Fibroblast of skin of back (primary cell): ENCODE measurements at regions not wholly inside any gene's neighbourhood (a gene's known extent, or its start where the extent isn't known, plus 50 kb on each side); places are given as distances from the start of the nearest gene placed in this dataset.
"Not testable (repeated sequence)": the region's sequence is repeated elsewhere in the genome, so short reads cannot be mapped to it uniquely, and the experiment has no call there.

Experiments used
- DNase-seq: peaks from one replicate; pipeline ENCODE4 v3.0.0-alpha.2; 2013

GRCh38 chr14:41062826-41063225, 543.9 kb upstream of the LRFN5 start:
- DNase-seq = peak; percentile 27

- DNase-seq = no peak
Observed at GRCh38 chr14:41055589-41055988, 551.1 kb upstream of the LRFN5 start.

GRCh38 chr14:41051801-41052200, 554.9 kb upstream of the LRFN5 start:
- no peak for DNase-seq

- DNase-seq = no peak
Observed at GRCh38 chr14:41047763-41048162, 558.9 kb upstream of the LRFN5 start.

- DNase-seq = no peak
Observed at GRCh38 chr14:41037388-41037787, 569.3 kb upstream of the LRFN5 start.

DNA sequence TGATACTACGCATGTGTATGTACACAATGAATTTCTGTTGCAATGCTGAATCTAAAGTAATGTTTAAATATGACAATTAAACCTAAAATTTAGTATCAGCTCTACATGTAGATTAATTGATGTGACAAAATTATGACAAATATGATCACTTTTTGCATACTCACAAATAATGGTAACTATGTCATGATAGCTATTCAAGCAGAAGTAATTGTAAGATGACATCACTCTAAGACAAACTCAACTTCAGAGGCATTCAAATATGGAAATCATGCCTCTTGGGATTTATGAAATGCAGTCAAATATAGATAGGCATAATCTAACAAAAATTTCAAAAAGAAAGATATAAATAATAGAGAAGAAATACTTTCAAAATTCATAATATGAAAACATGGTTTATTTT, 571.7 kb upstream of the LRFN5 start:
- DNase-seq = no peak

- DNase-seq = no peak
Observed at GRCh38 chr14:41022932-41023331, 583.7 kb upstream of the LRFN5 start.

- DNase-seq = no peak
Observed at GRCh38 chr14:41016213-41016612, 590.5 kb upstream of the LRFN5 start.

DNA sequence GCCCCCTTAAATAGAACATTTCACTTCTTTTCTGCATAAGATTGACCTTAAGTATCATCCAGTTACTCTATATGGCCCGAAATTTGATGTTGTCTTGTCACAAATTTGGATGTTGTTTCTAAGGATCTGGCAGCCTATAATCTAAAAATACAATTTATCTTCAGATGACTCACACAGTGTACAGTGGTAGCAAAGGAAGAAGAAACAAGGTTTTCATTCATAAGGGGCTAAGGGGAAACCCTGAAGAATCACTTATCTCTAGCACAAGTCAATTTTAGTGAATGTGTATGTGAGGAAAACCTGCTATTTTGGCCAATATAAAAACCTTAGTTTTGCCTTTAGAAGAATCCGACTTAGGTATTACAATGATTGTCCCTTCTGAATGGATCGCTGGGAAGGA, 606.3 kb upstream of the LRFN5 start:
- no peak for DNase-seq

DNA sequence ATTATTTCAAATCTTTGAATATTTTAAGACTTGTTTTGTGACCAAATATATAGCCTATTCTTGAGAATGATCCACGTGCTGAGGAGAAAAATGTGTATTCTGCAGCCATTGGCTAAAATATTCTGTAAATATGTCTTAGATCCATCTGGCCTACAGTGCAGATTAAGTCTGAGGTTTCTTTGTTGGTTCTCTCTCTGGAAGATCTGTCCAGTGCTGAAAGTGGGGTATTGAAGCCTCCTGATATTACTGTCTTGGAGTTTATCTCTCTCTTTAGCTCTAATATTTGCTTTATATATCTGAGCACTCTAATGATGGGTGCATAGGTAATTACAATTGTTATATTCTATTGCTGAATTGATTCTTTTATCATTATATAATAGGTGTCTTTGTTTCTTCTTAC, 617.4 kb upstream of the LRFN5 start:
- DNase-seq = no peak

DNA sequence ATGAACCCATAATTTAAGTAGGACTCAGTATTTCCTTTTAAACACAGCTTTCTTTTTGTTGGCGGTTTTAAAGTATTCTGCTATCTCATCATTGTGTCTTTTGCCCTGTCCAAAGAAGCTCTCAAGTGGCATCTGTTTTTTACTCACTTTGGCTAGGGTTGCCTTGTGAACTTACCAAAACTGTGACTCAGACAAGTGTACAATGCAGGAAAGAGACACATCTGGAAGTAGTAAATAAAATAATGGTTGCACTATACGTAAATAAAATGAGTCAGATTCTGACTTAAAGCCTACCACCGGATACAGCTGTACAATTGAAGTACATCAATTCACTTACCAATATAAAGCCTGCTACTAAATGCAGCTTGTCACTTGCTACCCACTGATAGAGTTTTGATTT, 619.2 kb upstream of the LRFN5 start:
- no peak for DNase-seq

DNA sequence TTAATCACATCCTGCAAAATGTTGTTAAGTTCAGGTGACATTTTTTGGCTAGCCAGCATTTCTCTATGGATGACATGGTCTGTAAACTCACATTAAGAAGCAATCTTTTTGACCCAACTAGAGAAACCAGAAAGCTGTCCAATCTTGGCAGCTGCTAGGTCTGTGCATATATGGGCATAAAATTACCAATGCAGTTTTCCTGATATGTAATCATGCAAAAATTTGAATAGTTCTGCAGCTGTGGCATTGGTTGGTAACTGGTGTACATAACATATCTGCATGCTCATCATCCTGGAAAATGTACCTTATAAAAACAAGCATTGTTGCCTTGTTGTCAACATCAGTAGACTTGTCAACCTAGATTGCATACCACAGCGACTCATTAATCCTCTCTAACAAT, 620.0 kb upstream of the LRFN5 start:
- DNase-seq = no peak

GRCh38 chr14:40985584-40985983, 621.1 kb upstream of the LRFN5 start:
- DNase-seq = no peak

DNA sequence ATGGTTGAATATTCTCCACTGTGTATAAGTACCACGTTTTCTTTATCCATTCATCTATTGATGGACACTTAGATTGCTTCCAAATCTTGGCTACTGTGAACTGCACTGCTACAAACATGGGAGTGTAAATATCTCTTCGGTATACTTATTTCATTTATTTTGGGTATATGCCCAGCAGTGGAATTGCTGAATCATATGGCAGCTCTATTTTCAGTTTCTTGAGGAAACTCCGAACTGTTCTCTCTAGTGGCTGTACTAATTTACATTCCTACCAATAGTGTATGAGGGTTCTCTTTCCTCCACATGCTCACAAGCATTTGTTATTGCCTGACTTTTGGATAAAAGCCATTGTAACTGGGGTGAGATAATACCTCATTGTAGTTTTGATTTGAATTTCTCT, 623.1 kb upstream of the LRFN5 start:
- peak; percentile 18 for DNase-seq

DNA sequence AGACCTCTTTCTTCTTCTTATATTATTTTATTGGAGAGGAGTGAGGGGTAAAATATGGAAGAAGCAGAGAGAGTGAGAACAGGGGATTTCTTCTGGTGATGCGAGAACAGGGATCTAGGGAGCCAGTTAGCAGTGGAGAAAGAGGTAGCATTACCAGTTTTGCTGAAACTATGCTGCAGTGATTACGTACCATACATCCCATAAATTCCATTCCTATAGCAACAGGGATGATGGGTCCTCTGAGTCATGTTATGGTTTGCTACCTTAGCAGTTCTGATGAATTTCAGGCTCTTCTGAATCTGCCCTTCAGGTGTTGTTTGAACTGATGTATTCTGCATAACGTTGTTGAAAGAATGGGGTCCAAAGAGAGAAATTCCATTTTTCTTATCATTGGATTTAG, 625.4 kb upstream of the LRFN5 start:
- no peak for DNase-seq

GRCh38 chr14:40960257-40960656, 646.4 kb upstream of the LRFN5 start:
- DNase-seq = not testable (repeated sequence)

DNA sequence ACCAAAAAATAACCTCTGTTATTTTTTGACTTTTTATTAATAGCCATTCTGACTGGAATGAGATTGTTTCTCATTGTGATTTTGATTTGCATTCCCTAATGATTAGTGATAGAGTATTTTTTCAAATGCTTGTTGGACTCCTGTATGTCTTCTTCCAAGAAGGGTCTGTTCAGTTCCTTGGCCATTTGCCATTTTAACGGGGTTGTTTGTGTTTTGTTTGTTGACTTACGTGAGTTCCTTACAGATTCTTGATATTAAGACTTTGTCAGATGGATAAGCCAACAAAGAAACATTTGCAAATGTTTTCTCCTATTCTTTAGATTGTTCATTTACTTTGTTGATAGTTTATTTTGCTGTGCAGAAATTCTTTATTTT, 651.6 kb upstream of the LRFN5 start:
- DNase-seq = no peak

DNA sequence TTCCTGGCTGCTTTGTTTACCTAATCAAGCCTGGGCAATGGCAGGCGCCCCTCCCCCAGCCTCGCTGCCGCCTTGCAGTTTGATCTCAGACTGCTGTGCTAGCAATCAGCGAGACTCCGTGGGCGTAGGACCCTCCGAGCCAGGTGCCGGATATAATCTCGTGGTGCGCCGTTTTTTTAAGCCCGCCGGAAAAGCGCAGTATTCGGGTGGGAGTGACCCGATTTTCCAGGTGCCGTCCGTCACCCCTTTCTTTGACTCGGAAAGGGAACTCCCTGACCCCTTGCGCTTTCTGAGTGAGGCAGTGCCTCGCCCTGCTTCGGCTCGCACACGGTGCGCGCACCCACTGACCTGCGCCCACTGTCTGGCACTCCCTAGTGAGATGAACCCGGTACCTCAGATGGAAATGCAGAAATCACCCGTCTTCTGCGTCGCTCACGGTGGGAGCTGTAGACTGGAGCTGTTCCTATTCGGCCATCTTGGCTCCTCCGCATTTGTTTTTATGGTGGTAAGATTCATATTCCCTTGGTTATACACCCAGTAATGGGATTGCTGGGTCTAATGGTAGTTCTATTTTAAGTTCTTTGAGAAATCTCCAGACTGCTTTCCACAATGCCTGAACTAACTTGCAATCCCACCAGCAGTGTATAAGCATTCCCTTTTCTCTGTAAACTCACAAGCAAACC, 652.1 kb upstream of the LRFN5 start:
- DNase-seq = not testable (repeated sequence)

DNA sequence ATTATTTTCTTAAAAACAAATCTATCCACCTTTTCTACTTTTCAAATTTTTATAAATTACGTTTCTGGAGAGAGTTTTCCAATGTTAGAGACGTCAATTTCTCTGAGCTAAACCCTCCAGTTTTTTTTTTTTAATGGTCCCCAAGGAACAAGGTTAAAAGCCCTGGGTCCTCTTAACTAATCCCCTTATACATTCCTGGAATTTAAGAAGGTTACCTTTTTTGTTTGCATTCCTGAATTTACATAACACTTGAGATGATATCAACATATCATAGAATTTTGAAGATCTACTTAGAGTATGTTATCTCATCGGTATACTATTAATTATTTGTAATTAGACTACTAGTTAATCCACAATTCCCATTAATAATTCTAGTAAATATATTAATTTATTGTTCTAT, 662.2 kb upstream of the LRFN5 start:
- DNase-seq = no peak

GRCh38 chr14:40936861-40937260, 669.8 kb upstream of the LRFN5 start:
- DNase-seq = no peak

GRCh38 chr14:40920380-40920779, 686.3 kb upstream of the LRFN5 start:
- no peak for DNase-seq

DNA sequence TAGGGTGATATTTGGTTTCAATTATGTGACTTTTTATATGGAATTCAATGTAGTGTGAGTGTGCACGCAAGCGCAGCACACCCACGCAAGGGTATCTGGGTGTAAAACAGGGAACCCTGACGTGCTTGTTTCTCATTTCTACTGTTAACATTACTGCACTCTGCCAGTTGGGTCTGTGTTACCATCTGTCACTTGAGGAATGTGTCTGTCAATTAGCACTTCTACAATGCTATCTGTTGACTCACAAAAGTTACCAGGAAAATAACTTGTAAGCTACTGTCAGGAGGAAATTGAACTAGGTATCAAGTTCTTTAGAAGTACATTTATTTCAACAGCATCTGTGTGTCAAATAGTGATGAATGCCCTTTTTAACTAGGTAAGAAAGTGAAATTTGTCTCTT, 695.5 kb upstream of the LRFN5 start:
- DNase-seq = no peak

DNA sequence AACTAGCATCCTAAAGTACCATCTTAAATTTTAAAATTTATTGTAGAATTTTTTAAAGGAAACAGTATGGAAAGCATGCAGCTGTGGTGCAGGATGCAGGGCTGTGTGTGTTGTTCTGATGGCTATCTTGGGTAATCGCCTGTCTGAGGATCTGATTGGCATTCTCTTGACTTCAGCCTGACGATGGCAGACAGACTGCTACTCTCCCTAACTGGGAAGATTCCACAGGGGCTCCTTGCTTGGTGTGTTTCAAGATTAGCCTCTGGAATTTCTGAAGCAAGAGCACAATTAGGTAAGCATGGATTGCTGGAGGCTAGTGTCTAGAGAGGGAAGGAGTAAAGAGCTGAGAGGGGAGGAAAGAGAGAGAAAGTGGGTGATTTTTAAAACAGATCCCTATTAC, 696.8 kb upstream of the LRFN5 start:
- no peak for DNase-seq

DNA sequence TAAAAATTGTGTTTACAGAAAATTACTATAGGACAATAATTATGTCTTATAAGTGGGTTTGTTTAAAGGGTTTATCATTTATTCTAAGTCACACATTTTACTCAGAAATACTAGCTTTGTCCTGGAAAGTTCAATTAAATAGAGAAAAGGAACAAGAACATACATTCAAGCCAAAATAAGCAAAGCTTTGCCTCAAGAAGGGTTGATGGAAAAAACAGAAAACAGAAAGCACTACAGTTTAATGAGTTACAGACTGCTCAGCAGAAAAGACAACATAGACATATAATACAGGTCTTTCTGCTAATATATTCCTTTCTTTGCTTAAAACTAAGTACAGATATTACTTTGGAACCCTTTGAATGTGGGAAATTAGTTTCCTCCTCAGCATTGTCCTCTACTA, 703.0 kb upstream of the LRFN5 start:
- no peak for DNase-seq

- DNase-seq = no peak
Observed at GRCh38 chr14:40899435-40899834, 707.2 kb upstream of the LRFN5 start.
